Thymus (tissue), 11 donors: ENCODE measurements at regions not wholly inside any gene's neighbourhood (a gene's known extent, or its start where the extent isn't known, plus 50 kb on each side); places are given as distances from the start of the nearest gene placed in this dataset.

Experiments
- DNase-seq, 9 donors: peaks; one replicate each; pipeline ENCODE4 v3.0.0-alpha.2; 2013; ENCODE audit warnings: low spot score in 9 of 9, low read depth in 6 of 9, missing footprints in 1 of 9
- H3K27ac ChIP-seq, 2 donors: one replicate each; pipeline ENCODE4 v1.5.1; 2013; ENCODE audit warnings: control low read depth in 1 of 2, low read depth in 1 of 2, low read length in 1 of 2, mild to moderate bottlenecking in 1 of 2, moderate library complexity in 1 of 2
- H3K27me3 ChIP-seq, 2 donors: one replicate each; pipeline ENCODE4 v1.5.1; 2013; ENCODE audit warnings: low read length in 1 of 2; ENCODE audit not compliant: control insufficient read depth in 2 of 2, insufficient read depth in 1 of 2
- H3K36me3 ChIP-seq, 2 donors: one replicate each; pipeline ENCODE4 v1.5.1; 2013; ENCODE audit warnings: low read length in 1 of 2, mild to moderate bottlenecking in 1 of 2, moderate library complexity in 1 of 2; ENCODE audit not compliant: control insufficient read depth in 2 of 2, insufficient read depth in 2 of 2
- H3K4me1 ChIP-seq, 2 donors: one replicate each; pipeline ENCODE4 v1.5.1; 2013; ENCODE audit warnings: low read length in 2 of 2; ENCODE audit not compliant: control insufficient read depth in 2 of 2, insufficient read depth in 2 of 2
- H3K4me3 ChIP-seq, 2 donors: one replicate each; pipeline ENCODE4 v1.5.1; 2013; ENCODE audit warnings: low read length in 2 of 2, control low read depth in 1 of 2, mild to moderate bottlenecking in 1 of 2
- H3K9me3 ChIP-seq, 2 donors: one replicate each; pipeline ENCODE4 v1.5.1; 2013; ENCODE audit warnings: low read length in 1 of 2, mild to moderate bottlenecking in 1 of 2; ENCODE audit not compliant: control insufficient read depth in 2 of 2, insufficient read depth in 1 of 2
- whole genome bisulfite sequencing: extraction: QIAGEN DNeasy Blood & Tissue Kit; methylation state at CpG from one replicate; pipeline ENCODE4 v1.1.7; 2013; 5-methylcytosine and 5-hydroxymethylcytosine counted together
- donor health status: healthy.

- Histone ChIP-seq H3K4me3 (no peak overlapping the region), H3K36me3 (no peaks in the 10 kb centered on the region), H3K4me1 (no peaks in the 10 kb centered on the region), H3K27ac (no peak overlapping the region), H3K9me3 (no peaks in the 10 kb centered on the region), H3K27me3 (no peaks in the 10 kb centered on the region)
- no peak for DNase-seq
- 88% methylated on average over 1 of the region's 1 CpG for WGBS
Measured at GRCh38 chr6:81838724-81839426, 86.4 kb upstream of the TENT5A start.

- H3K4me3 ChIP-seq: no peak overlapping the region
- no peaks in the 10 kb centered on the region for H3K9me3 ChIP-seq
- DNase-seq: no peak
- 94% methylated on average over 4 of the region's 4 CpGs for WGBS
- no peaks in the 10 kb centered on the region for H3K27me3 ChIP-seq
- H3K4me1 ChIP-seq: no peaks in the 10 kb centered on the region
- H3K36me3 ChIP-seq: no peaks in the 10 kb centered on the region
- no peak overlapping the region for H3K27ac ChIP-seq
Measured at GRCh38 chr6:81838031-81838430, 85.5 kb upstream of the TENT5A start.

- no peak for DNase-seq
- Histone ChIP-seq H3K36me3 (no peaks in the 10 kb centered on the region), H3K9me3 (no peaks in the 10 kb centered on the region), H3K4me1 (no peaks in the 10 kb centered on the region), H3K27ac (no peak overlapping the region), H3K27me3 (no peaks in the 10 kb centered on the region), H3K4me3 (no peak overlapping the region)
- 95% methylated on average over 5 of the region's 5 CpGs for WGBS
Measured at GRCh38 chr6:81834141-81834681, 81.7 kb upstream of the TENT5A start.

- Histone ChIP-seq H3K4me3 (no peak overlapping the region), H3K27ac (no peak overlapping the region), H3K4me1 (no peaks in the 10 kb centered on the region), H3K36me3 (no peaks in the 10 kb centered on the region), H3K9me3 (no peaks in the 10 kb centered on the region), H3K27me3 (no peaks in the 10 kb centered on the region)
- WGBS: 95% methylated on average over 4 of the region's 4 CpGs
- DNase-seq: no peak
Measured at GRCh38 chr6:81832304-81832703, 79.8 kb upstream of the TENT5A start.

- Histone ChIP-seq H3K27ac (no peak overlapping the region), H3K27me3 (no peaks in the 10 kb centered on the region), H3K36me3 (no peaks in the 10 kb centered on the region), H3K4me3 (no peak overlapping the region), H3K9me3 (no peaks in the 10 kb centered on the region), H3K4me1 (no peaks in the 10 kb centered on the region)
- 89% methylated on average over 5 of the region's 5 CpGs for WGBS
- DNase-seq: no peak
Measured at GRCh38 chr6:81831274-81831673, 78.8 kb upstream of the TENT5A start.

GRCh38 chr6:81826784-81827183 lies 74.3 kb upstream of the TENT5A start:
- Histone ChIP-seq H3K4me3 (no peak overlapping the region), H3K9me3 (no peaks in the 10 kb centered on the region), H3K27me3 (no peaks in the 10 kb centered on the region), H3K27ac (no peak overlapping the region), H3K4me1 (no peaks in the 10 kb centered on the region), H3K36me3 (no peaks in the 10 kb centered on the region)
- 0% methylated on average over 1 of the region's 1 CpG for WGBS
- no peak for DNase-seq

- H3K36me3 ChIP-seq: no peaks in the 10 kb centered on the region
- H3K4me1 ChIP-seq: no peaks in the 10 kb centered on the region
- DNase-seq: no peak
- no peak overlapping the region for H3K4me3 ChIP-seq
- 96% methylated on average over 3 of the region's 3 CpGs for WGBS
- no peak overlapping the region for H3K27ac ChIP-seq
- no peaks in the 10 kb centered on the region for H3K9me3 ChIP-seq
- H3K27me3 ChIP-seq: no peaks in the 10 kb centered on the region
Measured at GRCh38 chr6:81822568-81822967, 70.1 kb upstream of the TENT5A start.

- no peaks in the 10 kb centered on the region for H3K4me1 ChIP-seq
- no peak overlapping the region for H3K27ac ChIP-seq
- H3K27me3 ChIP-seq: no peaks in the 10 kb centered on the region
- DNase-seq: no peak
- no peak overlapping the region for H3K4me3 ChIP-seq
- H3K9me3 ChIP-seq: no peaks in the 10 kb centered on the region
- H3K36me3 ChIP-seq: no peaks in the 10 kb centered on the region
Measured at GRCh38 chr6:81821449-81821848, 69.0 kb upstream of the TENT5A start.

GRCh38 chr6:81820980-81821379 lies 68.5 kb upstream of the TENT5A start:
- Histone ChIP-seq H3K4me1 (no peaks in the 10 kb centered on the region), H3K27ac (no peak overlapping the region), H3K9me3 (no peaks in the 10 kb centered on the region), H3K4me3 (no peak overlapping the region), H3K36me3 (no peaks in the 10 kb centered on the region), H3K27me3 (no peaks in the 10 kb centered on the region)
- WGBS: 65% methylated on average over 1 of the region's 1 CpG
- no peak for DNase-seq
